BE2C (cell line): ENCODE measurements at regions not wholly inside any gene's neighbourhood (a gene's known extent, or its start where the extent isn't known, plus 50 kb on each side); places are given as distances from the start of the nearest gene placed in this dataset.
A peak's percentile ranks its signal among the peaks of the same experiment; 100 is the strongest.

Experiments used
- DNase-seq: peaks from one replicate; pipeline ENCODE4 v3.0.0-alpha.2; 2020
- H3K27me3 ChIP-seq: fragments of 250-450 bp; sonication (Bioruptor Pico); 2 replicates; pipeline ENCODE4 v1.5.1; 2020; ENCODE audit warnings: mild to moderate bottlenecking
- H3K36me3 ChIP-seq: fragments of 250-450 bp; sonication (Bioruptor Pico); 2 replicates; pipeline ENCODE4 v1.5.1; 2020; ENCODE audit warnings: mild to moderate bottlenecking
- H3K4me1 ChIP-seq: fragments of 250-450 bp; sonication (Bioruptor Pico); 2 replicates; pipeline ENCODE4 v1.5.1; 2020
- H3K4me3 ChIP-seq: 2 replicates; pipeline ENCODE4 v1.5.1; 2011; ENCODE audit warnings: low read depth, low read length
- H3K9me3 ChIP-seq: fragments of 250-450 bp; sonication (Bioruptor Pico); 2 replicates; pipeline ENCODE4 v1.5.1; 2020
- CTCF ChIP-seq: IDR thresholded peaks from 2 replicates; pipeline ENCODE4 v1.5.1; 2012; ENCODE audit warnings: mild to moderate bottlenecking, low read depth, low read length

DNA sequence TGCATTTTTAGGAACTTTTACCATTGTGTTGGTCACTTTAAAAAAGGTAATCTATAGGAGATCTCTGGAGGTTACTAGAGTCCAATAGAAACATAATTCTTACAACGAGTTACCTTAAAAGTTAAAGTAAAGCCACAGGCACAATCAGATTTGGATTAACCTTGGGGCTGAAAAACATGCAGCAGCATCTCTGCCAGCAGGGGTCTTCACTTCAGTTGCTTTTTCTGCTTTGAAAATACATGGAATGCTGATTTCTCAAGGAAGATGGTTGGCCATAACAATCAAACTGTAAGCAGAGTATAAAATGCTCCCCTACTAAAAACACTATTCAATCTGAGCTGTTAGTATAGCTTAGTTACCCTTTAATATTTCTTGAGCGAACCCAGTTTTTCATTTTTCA, 1072.3 kb upstream of the PCDH10 start:
- DNase-seq: no peak
- no peaks in the 10 kb centered on the region for H3K36me3 ChIP-seq
- H3K27me3 ChIP-seq: no peaks in the 10 kb centered on the region
- no peaks in the 10 kb centered on the region; the same call in 1 of the 2 replicates for H3K9me3 ChIP-seq
- no peaks in the 10 kb centered on the region for H3K4me1 ChIP-seq
- TF ChIP-seq CTCF: peak; percentile 58
- H3K4me3 ChIP-seq: no peak overlapping the region

- no peaks in the 10 kb centered on the region for H3K4me1 ChIP-seq
- no peaks in the 10 kb centered on the region for H3K27me3 ChIP-seq
- H3K36me3 ChIP-seq: no peaks in the 10 kb centered on the region
- no peaks in the 10 kb centered on the region for H3K9me3 ChIP-seq
- H3K4me3 ChIP-seq: no peak overlapping the region
- no peak for DNase-seq
- TF ChIP-seq CTCF: no peak
Observed at GRCh38 chr4:132085105-132085504, 1064.0 kb upstream of the PCDH10 start.

- Histone ChIP-seq H3K4me1 (no peaks in the 10 kb centered on the region), H3K27me3 (no peaks in the 10 kb centered on the region), H3K36me3 (no peaks in the 10 kb centered on the region), H3K9me3 (no peaks in the 10 kb centered on the region), H3K4me3 (no peak overlapping the region)
- DNase-seq: no peak
- TF ChIP-seq CTCF: no peak
Observed at GRCh38 chr4:132094017-132094416, 1055.1 kb upstream of the PCDH10 start.

GRCh38 chr4:132097041-132097440, 1052.1 kb upstream of the PCDH10 start:
- Histone ChIP-seq H3K9me3 (no peaks in the 10 kb centered on the region), H3K4me1 (no peaks in the 10 kb centered on the region), H3K36me3 (no peaks in the 10 kb centered on the region), H3K27me3 (no peaks in the 10 kb centered on the region), H3K4me3 (no peak overlapping the region)
- no peak for DNase-seq
- TF ChIP-seq CTCF: no peak

DNA sequence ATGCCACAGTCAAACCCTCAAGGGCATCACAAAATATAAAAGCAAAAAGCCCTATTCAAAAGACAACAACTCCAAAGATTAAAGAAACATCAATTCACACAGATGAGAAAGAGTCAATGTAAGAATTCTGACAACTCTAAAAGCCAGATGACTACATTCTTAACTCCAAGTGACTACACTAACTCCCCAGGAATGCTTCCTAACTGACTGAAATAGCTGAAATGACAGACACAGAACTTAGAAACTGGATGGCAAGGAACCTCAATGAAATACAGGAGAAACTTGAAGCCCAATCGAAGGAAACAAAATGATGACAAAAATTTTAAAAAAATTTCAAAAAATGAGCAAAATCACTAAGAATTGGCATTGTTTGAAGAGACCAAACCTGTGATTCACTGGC, 1047.6 kb upstream of the PCDH10 start:
- no peaks in the 10 kb centered on the region for H3K4me1 ChIP-seq
- H3K4me3 ChIP-seq: no peak overlapping the region
- no peak for TF ChIP-seq CTCF
- H3K36me3 ChIP-seq: no peaks in the 10 kb centered on the region
- DNase-seq: no peak
- H3K9me3 ChIP-seq: no peaks in the 10 kb centered on the region
- no peaks in the 10 kb centered on the region for H3K27me3 ChIP-seq

- TF ChIP-seq CTCF: no peak
- no peak for DNase-seq
- H3K36me3 ChIP-seq: no peaks in the 10 kb centered on the region
- no peaks in the 10 kb centered on the region for H3K27me3 ChIP-seq
- no peaks in the 10 kb centered on the region for H3K9me3 ChIP-seq
- no peaks in the 10 kb centered on the region for H3K4me1 ChIP-seq
- H3K4me3 ChIP-seq: no peak overlapping the region
Observed at GRCh38 chr4:132108784-132109183, 1040.3 kb upstream of the PCDH10 start.
